OCI-LY7 (cell line): ENCODE measurements at regions not wholly inside any gene's neighbourhood (a gene's known extent, or its start where the extent isn't known, plus 50 kb on each side); places are given as distances from the start of the nearest gene placed in this dataset.

Source experiments
- BruUV-seq: library from RNA; stranded (reverse); fragments of 400-500 nt; replicated peaks from 2 replicates; lab custom pipeline; 2021; lab: Mats Ljungman, UMichigan
- CTCF ChIA-PET: fragments of 300-600 bp; sonication (Branson Sonifier 250); formaldehyde crosslinking; loops from one replicate; lab custom pipeline; 2022; ENCODE audit warnings: antibody characterized with exemption; ENCODE audit not compliant: unreplicated experiment; lab: Charles Lee
- POLR2A ChIA-PET: fragments of 300-600 bp; sonication (Branson Sonifier 250); formaldehyde crosslinking; loops from one replicate; lab custom pipeline; 2022; ENCODE audit warnings: antibody characterized with exemption; lab: Charles Lee
- DNase-seq: peaks from one replicate; pipeline ENCODE4 v3.0.0-alpha.2; 2015; ENCODE audit warnings: low spot score
- H2AFZ ChIP-seq: fragments of 200-600 bp; sonication (generic), shearing (Covaris generic); 2 replicates; pipeline ENCODE4 v1.6.1; 2014; ENCODE audit warnings: mild to moderate bottlenecking, antibody characterized with exemption, low read length, moderate library complexity
- H3K27ac ChIP-seq: fragments of 200-600 bp; sonication (generic); 2 replicates; pipeline ENCODE4 v1.5.1; 2014; ENCODE audit warnings: mixed run types, low read depth, mild to moderate bottlenecking, moderate library complexity, low read length, inconsistent platforms; ENCODE audit not compliant: poor library complexity, severe bottlenecking
- H3K36me3 ChIP-seq: fragments of 200-600 bp; sonication (generic); 2 replicates; pipeline ENCODE4 v1.6.1; 2014; ENCODE audit warnings: mild to moderate bottlenecking, antibody characterized with exemption, low read length, moderate library complexity, mixed read lengths; ENCODE audit not compliant: insufficient read depth
- H3K4me1 ChIP-seq: fragments of 200-600 bp; sonication (generic); 2 replicates; pipeline ENCODE4 v1.5.1; 2014; ENCODE audit warnings: mild to moderate bottlenecking, low read length; ENCODE audit not compliant: insufficient read depth, poor library complexity, severe bottlenecking
- H3K4me2 ChIP-seq: fragments of 200-600 bp; sonication (generic); 2 replicates; pipeline ENCODE4 v1.6.1; 2014; ENCODE audit warnings: mild to moderate bottlenecking, low read length
- H3K4me3 ChIP-seq: fragments of 200-600 bp; sonication (generic); 2 replicates; pipeline ENCODE4 v1.5.1; 2014; ENCODE audit warnings: mild to moderate bottlenecking, low read depth, low read length; ENCODE audit not compliant: poor library complexity, severe bottlenecking
- H3K79me2 ChIP-seq: fragments of 200-600 bp; sonication (generic); 2 replicates; pipeline ENCODE4 v1.6.1; 2016; ENCODE audit warnings: low read depth, mild to moderate bottlenecking, low read length, moderate library complexity, mixed read lengths; ENCODE audit not compliant: insufficient read depth
- H3K9me2 ChIP-seq: fragments of 200-600 bp; sonication (generic); 2 replicates; pipeline ENCODE4 v1.6.1; 2016; ENCODE audit warnings: mild to moderate bottlenecking, low read length, mixed read lengths; ENCODE audit not compliant: insufficient read depth
- H3K9me3 ChIP-seq: fragments of 200-600 bp; sonication (generic); 2 replicates; pipeline ENCODE4 v1.6.1; 2014; ENCODE audit warnings: mild to moderate bottlenecking, mixed run types, low read length, mixed read lengths
- H4K20me1 ChIP-seq: fragments of 200-600 bp; sonication (generic); 2 replicates; pipeline ENCODE4 v1.6.1; 2014; ENCODE audit warnings: mild to moderate bottlenecking, antibody characterized with exemption, low read length, moderate library complexity, mixed read lengths; ENCODE audit not compliant: insufficient read depth
- EZH2phosphoT487 ChIP-seq: fragments of 200-600 bp; sonication (generic); IDR thresholded peaks from 2 replicates; pipeline ENCODE4 v1.6.1; 2018; ENCODE audit warnings: low read depth, borderline replicate concordance, mild to moderate bottlenecking, mixed run types, antibody characterized with exemption, low read length, moderate library complexity, mixed read lengths
- intact Hi-C: fragments of 100-400 bp; cut with micrococcal nuclease; formaldehyde crosslinking; loops from one replicate; pipeline ENCODE4 v1.10.0; 2022; ENCODE audit not compliant: unreplicated experiment
- TF ChIP-seq, protein P1 (sequence below): fragments of 200-600 bp; sonication (generic); conservative IDR thresholded peaks from 2 replicates; pipeline ENCODE4 v1.5.1; 2014; ENCODE audit warnings: mild to moderate bottlenecking, antibody characterized with exemption, low read length, moderate library complexity, mixed read lengths

DNA sequence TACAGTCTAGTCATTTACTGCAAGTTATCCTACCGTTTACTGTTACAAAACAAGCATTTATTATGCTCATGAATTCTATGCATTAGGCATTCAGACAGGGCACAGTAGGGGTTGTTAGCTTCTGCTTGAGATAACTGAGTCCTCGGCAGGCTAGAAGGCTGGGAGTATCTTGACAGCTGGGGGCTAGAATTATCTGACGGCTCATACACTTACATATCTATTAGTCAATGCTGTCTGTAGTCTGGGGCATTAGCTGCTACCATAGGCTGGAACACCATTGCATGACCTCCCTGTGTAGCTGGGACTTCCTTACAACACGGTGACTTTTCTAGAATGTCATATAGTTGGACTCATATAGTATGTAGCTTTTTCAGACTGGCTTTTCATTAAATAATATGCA is 61.9 kb upstream of the ALK start:
- no TSS peak for BruUV-seq
- CTCF ChIA-PET, result interaction anchor here (1.0 kb wide), 1 partner anchor 628 kb away, joined by 3 read pairs; no protein-coding TSS in a partner anchor
- no peak for TF ChIP-seq EZH2phosphoT487
- TF ChIP-seq, protein P1, sequence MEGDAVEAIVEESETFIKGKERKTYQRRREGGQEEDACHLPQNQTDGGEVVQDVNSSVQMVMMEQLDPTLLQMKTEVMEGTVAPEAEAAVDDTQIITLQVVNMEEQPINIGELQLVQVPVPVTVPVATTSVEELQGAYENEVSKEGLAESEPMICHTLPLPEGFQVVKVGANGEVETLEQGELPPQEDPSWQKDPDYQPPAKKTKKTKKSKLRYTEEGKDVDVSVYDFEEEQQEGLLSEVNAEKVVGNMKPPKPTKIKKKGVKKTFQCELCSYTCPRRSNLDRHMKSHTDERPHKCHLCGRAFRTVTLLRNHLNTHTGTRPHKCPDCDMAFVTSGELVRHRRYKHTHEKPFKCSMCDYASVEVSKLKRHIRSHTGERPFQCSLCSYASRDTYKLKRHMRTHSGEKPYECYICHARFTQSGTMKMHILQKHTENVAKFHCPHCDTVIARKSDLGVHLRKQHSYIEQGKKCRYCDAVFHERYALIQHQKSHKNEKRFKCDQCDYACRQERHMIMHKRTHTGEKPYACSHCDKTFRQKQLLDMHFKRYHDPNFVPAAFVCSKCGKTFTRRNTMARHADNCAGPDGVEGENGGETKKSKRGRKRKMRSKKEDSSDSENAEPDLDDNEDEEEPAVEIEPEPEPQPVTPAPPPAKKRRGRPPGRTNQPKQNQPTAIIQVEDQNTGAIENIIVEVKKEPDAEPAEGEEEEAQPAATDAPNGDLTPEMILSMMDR, result no peak
- H2AFZ ChIP-seq, result no peak overlapping the region
- H3K9me3 ChIP-seq, result no peaks in the 10 kb centered on the region
- POLR2A ChIA-PET, result interaction anchor here (0.6 kb wide), 1 partner anchor 29 kb away, joined by 3 read pairs; no protein-coding TSS in a partner anchor
- DNase-seq, result no peak
- H3K27ac ChIP-seq, result no peak overlapping the region
- no peaks in the 10 kb centered on the region for H3K36me3 ChIP-seq
- no peaks in the 10 kb centered on the region for H3K4me1 ChIP-seq
- intact Hi-C loops, result no loop called here
- no peaks in the 10 kb centered on the region for H4K20me1 ChIP-seq
- H3K4me3 ChIP-seq, result no peak overlapping the region
- H3K4me2 ChIP-seq, result no peak overlapping the region
- H3K9me2 ChIP-seq, result no peaks in the 10 kb centered on the region
- no peaks in the 10 kb centered on the region for H3K79me2 ChIP-seq

DNA sequence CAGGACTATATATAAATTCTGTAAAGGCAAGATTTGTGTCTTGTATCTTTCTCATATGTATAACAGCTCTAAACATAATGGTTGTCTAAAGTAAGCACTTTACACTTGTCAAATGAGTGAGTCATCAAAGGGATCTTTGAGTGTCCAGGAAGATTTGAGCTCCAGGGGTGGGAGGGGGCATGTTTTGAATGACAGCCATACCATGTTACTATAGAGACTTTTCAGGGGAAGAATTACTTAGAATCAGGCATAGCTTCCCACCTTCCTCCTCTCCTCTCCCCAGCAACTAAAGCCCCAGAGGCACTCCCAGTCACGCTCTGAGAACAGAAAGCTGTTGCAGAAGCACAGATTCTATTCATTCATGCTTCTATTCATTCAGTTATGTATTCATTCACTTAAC is 65.8 kb upstream of the ALK start:
- CTCF ChIA-PET, result no interaction called here
- Histone ChIP-seq H3K27ac (no peak overlapping the region), H3K36me3 (no peaks in the 10 kb centered on the region), H2AFZ (no peak overlapping the region), H3K79me2 (no peaks in the 10 kb centered on the region), H3K4me2 (no peak overlapping the region), H3K9me2 (no peaks in the 10 kb centered on the region), H3K4me1 (no peaks in the 10 kb centered on the region), H4K20me1 (no peaks in the 10 kb centered on the region), H3K9me3 (no peaks in the 10 kb centered on the region), H3K4me3 (no peak overlapping the region)
- POLR2A ChIA-PET, result interaction anchor here (0.6 kb wide), 1 partner anchor 1082 kb away, joined by 5 read pairs; no protein-coding TSS in a partner anchor
- intact Hi-C loops, result no loop called here
- no peak for TF ChIP-seq EZH2phosphoT487
- TF ChIP-seq, protein P1, result no peak
- BruUV-seq, result no TSS peak
- no peak for DNase-seq

DNA sequence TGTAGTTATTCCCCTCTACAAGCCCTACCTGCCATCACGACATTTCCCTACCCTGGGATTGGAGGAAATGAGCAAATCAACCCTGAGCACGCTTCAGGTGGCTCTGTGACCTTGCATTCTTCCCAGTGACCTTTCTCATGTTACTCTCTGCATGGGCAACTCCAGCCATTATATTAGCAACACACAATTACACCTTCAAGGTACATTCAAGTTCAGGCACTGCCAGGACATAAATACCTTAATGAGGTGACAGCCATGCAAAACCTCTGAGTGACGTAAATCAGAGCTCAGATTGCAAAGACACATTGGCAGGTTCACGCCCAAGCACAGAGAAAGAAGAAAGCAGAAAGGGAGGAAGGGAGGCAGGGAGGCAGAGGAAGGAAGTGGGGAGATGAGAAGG is 68.7 kb upstream of the ALK start:
- BruUV-seq, result no TSS peak
- no peak for DNase-seq
- Histone ChIP-seq H3K27ac (no peak overlapping the region), H3K4me2 (no peak overlapping the region), H3K79me2 (no peaks in the 10 kb centered on the region), H2AFZ (no peak overlapping the region), H3K4me3 (no peak overlapping the region), H4K20me1 (no peaks in the 10 kb centered on the region), H3K36me3 (no peaks in the 10 kb centered on the region), H3K4me1 (no peaks in the 10 kb centered on the region), H3K9me2 (no peaks in the 10 kb centered on the region), H3K9me3 (no peaks in the 10 kb centered on the region)
- ChIA-PET CTCF (no interaction called here), POLR2A (no interaction called here)
- no peak for TF ChIP-seq EZH2phosphoT487
- TF ChIP-seq, protein P1, result no peak
- intact Hi-C loops, result no loop called here
